ENCODE measurements at regions not wholly inside any gene's neighbourhood (a gene's known extent, or its start where the extent isn't known, plus 50 kb on each side); places are given as distances from the start of the nearest gene placed in this dataset.

DNA sequence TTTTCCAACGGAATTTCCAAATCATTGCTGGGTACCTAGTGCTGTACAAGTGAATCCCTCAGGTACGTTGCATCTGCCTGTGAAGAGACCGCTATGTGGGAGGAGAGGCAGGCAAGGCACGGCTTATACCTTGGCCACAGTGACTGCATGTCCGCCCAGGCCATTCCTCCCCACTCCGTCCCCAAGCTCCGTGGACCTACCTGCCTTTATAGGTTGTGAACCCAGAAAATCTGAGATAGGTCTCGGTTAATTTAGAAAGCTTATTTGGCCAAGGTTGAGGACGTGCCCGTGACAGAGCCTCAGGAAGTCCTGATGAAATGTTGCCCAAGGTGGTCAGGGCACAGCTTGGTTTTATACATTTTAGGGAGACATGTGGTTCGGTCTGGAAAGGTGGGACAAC is 218.5 kb upstream of the TSHZ3 start:
- Histone ChIP-seq H2AFZ (ENCODE audit: low read length) (peak overlapping the region; percentile 1; the same call in 1 of the 2 replicates), H3K9me3 (ENCODE audit: insufficient read depth in 2 of 2, low read depth in 1 of 2, low read length in 1 of 2) (no peaks in the 10 kb centered on the region), H4K20me1 (replicated peaks in 1 of 2; ENCODE audit: control insufficient read depth in 1 of 2, insufficient read depth in 2 of 2, low read length in 2 of 2) (no peaks in the 10 kb centered on the region), H3K9ac (replicated peaks in 1 of 4; ENCODE audit: extremely low read depth in 1 of 4, low read depth in 3 of 4, low read length in 3 of 4) (no peak overlapping the region), H4K8ac (ENCODE audit: extremely low read depth, insufficient read depth, low read length) (no peak overlapping the region), H3K27me3 (replicated peaks in 1 of 4; ENCODE audit: control insufficient read depth in 3 of 4, extremely low read depth in 1 of 4, insufficient read depth in 3 of 4, low read length in 3 of 4) (no peaks in the 10 kb centered on the region), H4K5ac (ENCODE audit: insufficient read length, low read depth, low read length) (no peak overlapping the region), H3K4me1 (replicated peaks in 1 of 4; ENCODE audit: control insufficient read depth in 3 of 4, insufficient read depth in 4 of 4, low read length in 3 of 4) (peaks cover 0 to 3% (median 0%) of the 10 kb centered on the region in 4 experiments; a peak in 2 of 7 replicates), H2BK12ac (ENCODE audit: low read depth, low read length) (0 out of 2 replicates have a peak overlapping the region, but pooled peaks have one; percentile 30), H3K4me3 (ENCODE audit: extremely low read depth in 1 of 4, insufficient read depth in 2 of 4, low read depth in 3 of 4, low read length in 4 of 4) (no peak overlapping the region), H2BK15ac (ENCODE audit: low read length) (no peak overlapping the region), H3K4ac (replicated peaks; ENCODE audit: insufficient read length, low read depth, low read length) (no peak overlapping the region), H3K23me2 (ENCODE audit: low read depth, low read length) (no peaks in the 10 kb centered on the region; the same call in 1 of the 2 replicates), H2AK5ac (ENCODE audit: low read depth, low read length) (no peak overlapping the region), H2BK120ac (replicated peaks; ENCODE audit: low read depth, low read length) (no peak overlapping the region), H3K14ac (ENCODE audit: insufficient read length) (no peak overlapping the region), H3K79me1 (ENCODE audit: low read depth, low read length) (no peaks in the 10 kb centered on the region), H3K18ac (ENCODE audit: extremely low read depth, low read length) (no peak overlapping the region), H2BK5ac (ENCODE audit: low read depth, low read length) (no peak overlapping the region), H2BK20ac (ENCODE audit: low read length) (no peak overlapping the region), H3K56ac (replicated peaks; ENCODE audit: insufficient read length, low read depth, low read length) (no peak overlapping the region), H3K4me2 (ENCODE audit: insufficient read depth in 1 of 2, low read depth in 2 of 2, low read length in 2 of 2) (no peak overlapping the region), H4K91ac (replicated peaks; ENCODE audit: insufficient read length, low read length) (peak overlapping the region; percentile 36), H3K23ac (ENCODE audit: insufficient read length) (no peak overlapping the region), H3K79me2 (ENCODE audit: control insufficient read depth in 1 of 2, insufficient read depth in 2 of 2, low read length in 2 of 2) (no peaks in the 10 kb centered on the region), H3K36me3 (ENCODE audit: control insufficient read depth in 2 of 4, insufficient read depth in 4 of 4, low read length in 3 of 4) (no peaks in the 10 kb centered on the region), H3K27ac (ENCODE audit: low read depth, low read length) (no peak overlapping the region)
- ChIA-PET CTCF (ENCODE audit: partially characterized antibody) (interaction anchor here (1.1 to 3.0 kb wide), 3 partner anchors 9 to 657 kb away, joined by 3 to 13 read pairs (median 4); no protein-coding TSS in a partner anchor), POLR2A (ENCODE audit: partially characterized antibody) (no interaction called here)
- 89% methylated on average over 11 of the region's 11 CpGs; no CpG with 5 or more reads in 1 of the 2 experiments for WGBS, 2 experiments (ENCODE audit: extremely low coverage in 1 of 2, insufficient coverage in 1 of 2, insufficient read length in 1 of 2, insufficient replicate concordance in 2 of 2, low coverage in 1 of 2, low lambda C conversion rate in 2 of 2, missing lambda C conversion rate in 1 of 2)
- FAIRE-seq (no peak), DNase-seq (ENCODE audit: low read depth in 1 of 2, low spot score in 2 of 2) (no peak)
- TF ChIP-seq SIX5 (IDR thresholded peaks at IDR 0.05; ENCODE audit: low read depth, low read length) (no peak), SIN3A (conservative IDR thresholded peaks at IDR 0.05 in 1 of 2, IDR thresholded peaks at IDR 0.05 in 1 of 2; ENCODE audit: low read depth in 1 of 2, low read length in 2 of 2) (no peak), RFX5 (IDR thresholded peaks at IDR 0.05; ENCODE audit: borderline replicate concordance, low read depth, low read length) (no peak), KDM4A (IDR thresholded peaks at IDR 0.05; ENCODE audit: low read depth, low read length, severe bottlenecking) (no peak), CHD1 (IDR thresholded peaks at IDR 0.05; ENCODE audit: low read depth, low read length) (no peak), CTBP2 (IDR thresholded peaks at IDR 0.05; ENCODE audit: borderline replicate concordance, insufficient read depth, insufficient read length, low read length) (no peak), KDM5A (IDR thresholded peaks at IDR 0.05; ENCODE audit: low read length) (no peak)
